GM23338 (cell line): ENCODE measurements at regions not wholly inside any gene's neighbourhood (a gene's known extent, or its start where the extent isn't known, plus 50 kb on each side); places are given as distances from the start of the nearest gene placed in this dataset.

ENCODE experiments used
- ATAC-seq: fragments of 200-7000 bp; cut with Tn5 transposase; 3 replicates; pipeline ENCODE4 v1.9.1; 2020
- DNase-seq: peaks from one replicate; pipeline ENCODE4 v3.0.0-alpha.2; 2015; ENCODE audit warnings: low spot score
- H2AFZ ChIP-seq: fragments of 200-600 bp; sonication (generic); 2 replicates; pipeline ENCODE4 v1.8.0; 2016; ENCODE audit warnings: antibody characterized with exemption, mild to moderate bottlenecking, moderate library complexity
- H3F3A ChIP-seq: fragments of 200-600 bp; sonication (generic); replicated peaks from 2 replicates; pipeline ENCODE4 v1.8.0; 2017; ENCODE audit warnings: antibody characterized with exemption, mixed run types, low read depth
- H3K27ac ChIP-seq: fragments of 200-600 bp; sonication (generic); 2 replicates; pipeline ENCODE4 v1.6.1; 2016; ENCODE audit warnings: low read depth
- H3K27me3 ChIP-seq: fragments of 200-600 bp; sonication (generic); 2 replicates; pipeline ENCODE4 v1.8.0; 2016; ENCODE audit warnings: mild to moderate bottlenecking, mixed run types, moderate library complexity; ENCODE audit not compliant: insufficient read depth
- H3K36me3 ChIP-seq: fragments of 200-600 bp; sonication (generic); 2 replicates; pipeline ENCODE4 v1.8.0; 2016; ENCODE audit warnings: mild to moderate bottlenecking; ENCODE audit not compliant: insufficient read depth
- H3K4me1 ChIP-seq: fragments of 200-600 bp; sonication (generic); 2 replicates; pipeline ENCODE4 v1.8.0; 2016; ENCODE audit warnings: mild to moderate bottlenecking, moderate library complexity; ENCODE audit not compliant: insufficient read depth
- H3K4me2 ChIP-seq: fragments of 200-600 bp; sonication (generic); 2 replicates; pipeline ENCODE4 v1.7.1; 2017; ENCODE audit warnings: mixed run types
- H3K4me3 ChIP-seq: fragments of 200-600 bp; sonication (generic); 2 replicates; pipeline ENCODE4 v1.6.1; 2016; ENCODE audit warnings: mixed run types
- H3K79me2 ChIP-seq: fragments of 200-600 bp; sonication (generic); replicated peaks from 2 replicates; pipeline ENCODE4 v1.8.0; 2017; ENCODE audit warnings: mild to moderate bottlenecking; ENCODE audit not compliant: insufficient read depth
- H3K9me2 ChIP-seq: fragments of 200-600 bp; sonication (generic); 2 replicates; pipeline ENCODE4 v1.8.0; 2017; ENCODE audit not compliant: insufficient read depth
- H4K20me1 ChIP-seq: fragments of 200-600 bp; sonication (generic); replicated peaks from 2 replicates; pipeline ENCODE4 v1.8.0; 2017; ENCODE audit warnings: mild to moderate bottlenecking; ENCODE audit not compliant: insufficient read depth
- H3K27ac Mint-ChIP-seq: 2 replicates; pipeline ENCODE4 v1.8.0; 2020; ENCODE audit warnings: inconsistent platforms, mild to moderate bottlenecking, moderate library complexity, mixed read lengths
- H3K27me3 Mint-ChIP-seq: 3 replicates; pipeline ENCODE4 v1.8.0; 2022; ENCODE audit warnings: low read depth, mild to moderate bottlenecking, moderate library complexity, mixed read lengths, inconsistent platforms; ENCODE audit not compliant: insufficient read depth, poor library complexity
- H3K36me3 Mint-ChIP-seq: 3 replicates; pipeline ENCODE4 v1.8.0; 2021; ENCODE audit warnings: low read depth, mild to moderate bottlenecking, inconsistent platforms, moderate library complexity, mixed read lengths
- H3K4me1 Mint-ChIP-seq: 3 replicates; pipeline ENCODE4 v1.8.0; 2020; ENCODE audit warnings: mild to moderate bottlenecking, inconsistent platforms, mixed read lengths
- H3K4me3 Mint-ChIP-seq: 3 replicates; pipeline ENCODE4 v1.8.0; 2021; ENCODE audit warnings: moderate library complexity, mild to moderate bottlenecking, inconsistent platforms, mixed read lengths
- H3K9me3 Mint-ChIP-seq: 3 replicates; pipeline ENCODE4 v1.8.0; 2020; ENCODE audit warnings: moderate library complexity, mild to moderate bottlenecking, inconsistent platforms, mixed read lengths
- ETS1 ChIP-seq: IDR thresholded peaks from 2 replicates; pipeline ENCODE4 v1.6.1; 2016; ENCODE audit warnings: antibody characterized with exemption
- EZH2phosphoT487 ChIP-seq: fragments of 200-600 bp; sonication (generic); IDR thresholded peaks from one replicate; pipeline ENCODE4 v1.8.1; 2018; ENCODE audit warnings: antibody characterized with exemption; ENCODE audit not compliant: unreplicated experiment
- JUNB ChIP-seq: IDR thresholded peaks from one replicate; pipeline ENCODE4 v1.6.1; 2016; ENCODE audit warnings: antibody characterized with exemption; ENCODE audit not compliant: unreplicated experiment
- NANOG ChIP-seq: IDR thresholded peaks from 2 replicates; pipeline ENCODE4 v1.6.1; 2016; ENCODE audit warnings: antibody characterized with exemption, borderline replicate concordance
- POLR2AphosphoS5 ChIP-seq: IDR thresholded peaks from 2 replicates; pipeline ENCODE4 v1.6.1; 2016; ENCODE audit warnings: antibody characterized with exemption, low read depth
- REST ChIP-seq: IDR thresholded peaks from one replicate; pipeline ENCODE4 v1.6.1; 2018; ENCODE audit warnings: antibody characterized with exemption; ENCODE audit not compliant: unreplicated experiment
- STAT1 ChIP-seq: IDR thresholded peaks from one replicate; pipeline ENCODE4 v1.6.1; 2016; ENCODE audit warnings: antibody characterized with exemption; ENCODE audit not compliant: unreplicated experiment
- ZNF462 ChIP-seq: fragments of 250-450 bp; sonication (Bioruptor Pico); IDR thresholded peaks from 2 replicates; pipeline ENCODE4 v1.5.0; 2020; ENCODE audit warnings: mild to moderate bottlenecking, moderate library complexity

- TF ChIP-seq ZNF462 (CRISPR knock-in tag): no peak
- no peak for TF ChIP-seq JUNB
- no peak for TF ChIP-seq POLR2AphosphoS5
- TF ChIP-seq NANOG: no peak
- TF ChIP-seq REST: no peak
- TF ChIP-seq STAT1: no peak
- TF ChIP-seq EZH2phosphoT487: no peak
- TF ChIP-seq ETS1: no peak
- no peaks in the 10 kb centered on the region for H3K4me1 ChIP-seq
- H3F3A ChIP-seq: no peaks in the 10 kb centered on the region
- no peaks in the 10 kb centered on the region for H3K9me3 Mint-ChIP-seq
- H3K79me2 ChIP-seq: no peaks in the 10 kb centered on the region
- ATAC-seq: no peak
- H4K20me1 ChIP-seq: no peaks in the 10 kb centered on the region
- H3K27me3 Mint-ChIP-seq: no peaks in the 10 kb centered on the region
- no peaks in the 10 kb centered on the region for H3K27me3 ChIP-seq
- H3K36me3 ChIP-seq: no peaks in the 10 kb centered on the region
- no peaks in the 10 kb centered on the region for H3K36me3 Mint-ChIP-seq
- no peak overlapping the region for H3K27ac ChIP-seq
- DNase-seq: no peak
- H3K4me1 Mint-ChIP-seq: no peaks in the 10 kb centered on the region
- H3K9me2 ChIP-seq: no peaks in the 10 kb centered on the region; the same call in 1 of the 2 replicates
- H3K27ac Mint-ChIP-seq: no peak overlapping the region
- no peak overlapping the region for H3K4me3 Mint-ChIP-seq
- H3K4me2 ChIP-seq: no peak overlapping the region
- H3K4me3 ChIP-seq: no peak overlapping the region
- H2AFZ ChIP-seq: no peak overlapping the region
Observed at GRCh38 chr18:64546451-64546850, 397.6 kb upstream of the LINC00305 start.
